Esophagus squamous epithelium (tissue), 5 donors: ENCODE measurements at regions not wholly inside any gene's neighbourhood (a gene's known extent, or its start where the extent isn't known, plus 50 kb on each side); places are given as distances from the start of the nearest gene placed in this dataset.

Experiments used
- DNase-seq: peaks from one replicate; lab custom pipeline; 2025; lab: John Stamatoyannopoulos, UW
- H3K27ac ChIP-seq, 4 donors: fragments of 200-600 bp; sonication (generic); one replicate each; pipeline ENCODE4 v1.5.1; 2016 to 2019; ENCODE audit warnings: mild to moderate bottlenecking in 1 of 4
- H3K27me3 ChIP-seq, 4 donors: fragments of 200-600 bp; sonication (generic); 1 replicate in 3 of 4; 2 replicates in 1 of 4; pipeline versions ENCODE4 v1.5.1 to v1.6.0; 2017 to 2021; ENCODE audit warnings: antibody characterized with exemption in 1 of 4
- H3K36me3 ChIP-seq, 3 donors: fragments of 200-600 bp; sonication (generic); one replicate each; pipeline ENCODE4 v1.5.1; 2016 to 2019
- H3K4me1 ChIP-seq, 3 donors: fragments of 200-600 bp; sonication (generic); one replicate each; pipeline ENCODE4 v1.5.1; 2017 to 2019
- H3K4me3 ChIP-seq, 4 donors: fragments of 200-600 bp; sonication (generic); 1 replicate in 3 of 4; 2 replicates in 1 of 4; pipeline ENCODE4 v1.5.1; 2016 to 2019; ENCODE audit warnings: mild to moderate bottlenecking in 2 of 4, moderate library complexity in 1 of 4
- H3K9me3 ChIP-seq, 3 donors: fragments of 200-600 bp; sonication (generic); one replicate each; pipeline ENCODE4 v1.5.1; 2016 to 2019
- CTCF ChIP-seq, 6 experiments: fragments of 450-650 bp in 4 of 6; fragments of 200-600 bp in 2 of 6; sonication (generic) in 2 of 6; IDR thresholded peaks; one replicate each; pipeline ENCODE4 v1.5.1; 2016 to 2019; ENCODE audit warnings: antibody characterized with exemption in 6 of 6, mild to moderate bottlenecking in 4 of 6, moderate library complexity in 4 of 6
- POLR2A ChIP-seq, 4 donors: fragments of 450-650 bp; IDR thresholded peaks; one replicate each; pipeline ENCODE4 v1.6.1; 2017; ENCODE audit warnings: antibody characterized with exemption in 4 of 4, mild to moderate bottlenecking in 4 of 4, moderate library complexity in 3 of 4
- WGBS, 2 donors: methylation state at CpG; one replicate each; pipeline ENCODE4 v1.1.5; 2018; 5-methylcytosine and 5-hydroxymethylcytosine counted together
- intact Hi-C: fragments of 100-400 bp; cut with DNase I; formaldehyde crosslinking; loops from one replicate; pipeline ENCODE4 v1.15.0; 2022
- donor health status: DM: yes; HTN: yes; CAD: no.

- Histone ChIP-seq H3K36me3 (no peaks in the 10 kb centered on the region), H3K9me3 (no peaks in the 10 kb centered on the region), H3K27ac (no peak overlapping the region), H3K4me1 (no peaks in the 10 kb centered on the region), H3K27me3 (no peaks in the 10 kb centered on the region), H3K4me3 (no peak overlapping the region)
- intact Hi-C loops, result no loop called here
- 61 to 70% methylated on average over 2 of the region's 2 CpGs for WGBS, 2 donors
- DNase-seq, result no peak
- no peak for TF ChIP-seq POLR2A (IDR thresholded peaks at IDR 0.05)
- no peak for TF ChIP-seq CTCF (IDR thresholded peaks at IDR 0.05)
These were observed 357.7 kb upstream of the PCDH7 start for GRCh38 chr4:30362436-30362835.

GRCh38 chr4:30370105-30370504 is 350.1 kb upstream of the PCDH7 start:
- no peak for DNase-seq
- H3K4me1 ChIP-seq, result no peaks in the 10 kb centered on the region
- H3K36me3 ChIP-seq, result no peaks in the 10 kb centered on the region
- TF ChIP-seq POLR2A (IDR thresholded peaks at IDR 0.05) (no peak), CTCF (IDR thresholded peaks at IDR 0.05) (no peak)
- H3K9me3 ChIP-seq, result no peaks in the 10 kb centered on the region
- H3K4me3 ChIP-seq, result no peak overlapping the region
- WGBS, 2 donors, result 65 to 84% methylated on average over 10 to 14 of the region's 14 CpGs
- intact Hi-C loops, result no loop called here
- H3K27ac ChIP-seq, result no peak overlapping the region
- no peaks in the 10 kb centered on the region for H3K27me3 ChIP-seq

GRCh38 chr4:30380404-30380998 is 339.7 kb upstream of the PCDH7 start:
- Histone ChIP-seq H3K4me3 (no peak overlapping the region), H3K36me3 (no peaks in the 10 kb centered on the region), H3K27me3 (no peaks in the 10 kb centered on the region), H3K9me3 (no peaks in the 10 kb centered on the region), H3K27ac (no peak overlapping the region), H3K4me1 (no peaks in the 10 kb centered on the region)
- intact Hi-C loops, result no loop called here
- 46 to 55% methylated on average over 6 of the region's 6 CpGs for WGBS, 2 donors
- TF ChIP-seq POLR2A (IDR thresholded peaks at IDR 0.05) (no peak), CTCF (IDR thresholded peaks at IDR 0.05) (peak; percentile 9 to 80 (median 56))
- no peak for DNase-seq

GRCh38 chr4:30385650-30386049 is 334.5 kb upstream of the PCDH7 start:
- TF ChIP-seq POLR2A (IDR thresholded peaks at IDR 0.05) (no peak), CTCF (IDR thresholded peaks at IDR 0.05) (no peak)
- H3K27me3 ChIP-seq, result no peaks in the 10 kb centered on the region
- no peak overlapping the region for H3K4me3 ChIP-seq
- H3K9me3 ChIP-seq, result no peaks in the 10 kb centered on the region
- intact Hi-C loops, result no loop called here
- no peak for DNase-seq
- 52 to 61% methylated on average over 2 of the region's 2 CpGs for WGBS, 2 donors
- peak overlapping the region in 1 of 4 donors; percentile 33 for H3K27ac ChIP-seq
- no peaks in the 10 kb centered on the region for H3K4me1 ChIP-seq
- no peaks in the 10 kb centered on the region for H3K36me3 ChIP-seq

GRCh38 chr4:30386266-30386895 is 333.8 kb upstream of the PCDH7 start:
- intact Hi-C loops, result no loop called here
- Histone ChIP-seq H3K4me3 (no peak overlapping the region), H3K4me1 (no peaks in the 10 kb centered on the region), H3K9me3 (no peaks in the 10 kb centered on the region), H3K36me3 (no peaks in the 10 kb centered on the region), H3K27ac (peak overlapping the region in 1 of 4 donors; percentile 33), H3K27me3 (no peaks in the 10 kb centered on the region)
- TF ChIP-seq POLR2A (IDR thresholded peaks at IDR 0.05) (no peak), CTCF (IDR thresholded peaks at IDR 0.05) (no peak)
- no peak for DNase-seq
- 75 to 82% methylated on average over 4 of the region's 4 CpGs for WGBS, 2 donors
